Thyroid gland (tissue), 4 donors: ENCODE measurements at regions not wholly inside any gene's neighbourhood (a gene's known extent, or its start where the extent isn't known, plus 50 kb on each side); places are given as distances from the start of the nearest gene placed in this dataset.

Experiments used
- DNase-seq, 2 donors: peaks; one replicate each; pipeline ENCODE4 v3.0.0-alpha.2; 2019
- H3K27ac ChIP-seq, 3 donors: fragments of 200-600 bp; sonication (generic); 1 replicate in 2 of 3; 2 replicates in 1 of 3; pipeline ENCODE4 v1.5.1; 2016 to 2019; ENCODE audit warnings: mild to moderate bottlenecking in 1 of 3, moderate library complexity in 1 of 3
- H3K27me3 ChIP-seq: fragments of 200-600 bp; sonication (generic); one replicate; pipeline ENCODE4 v1.5.1; 2019
- H3K36me3 ChIP-seq, 2 donors: fragments of 200-600 bp; sonication (generic); one replicate each; pipeline ENCODE4 v1.5.1; 2016 to 2019
- H3K4me1 ChIP-seq, 2 donors: fragments of 200-600 bp; sonication (generic); one replicate each; pipeline ENCODE4 v1.5.1; 2017 to 2019
- H3K4me3 ChIP-seq, 3 donors: fragments of 200-600 bp; sonication (generic); replicated peaks in 1 of 3; 1 replicate in 2 of 3; 2 replicates in 1 of 3; pipeline ENCODE4 v1.5.1; 2016; ENCODE audit warnings: mild to moderate bottlenecking in 1 of 3
- H3K9me3 ChIP-seq: fragments of 200-600 bp; sonication (generic); one replicate; pipeline ENCODE4 v1.5.1; 2017
- POLR2A ChIP-seq, 2 donors: fragments of 450-650 bp; IDR thresholded peaks; one replicate each; pipeline ENCODE4 v1.6.1; 2017; ENCODE audit warnings: antibody characterized with exemption in 2 of 2, mild to moderate bottlenecking in 2 of 2, moderate library complexity in 1 of 2
- WGBS, 2 donors: methylation state at CpG; one replicate each; pipeline ENCODE4 v1.1.5; 2017; 5-methylcytosine and 5-hydroxymethylcytosine counted together
- intact Hi-C: fragments of 100-400 bp; cut with DNase I; formaldehyde crosslinking; loops from one replicate; pipeline ENCODE4 v1.15.1; 2023
- TF ChIP-seq, protein P1 (sequence below), 6 experiments: fragments of 200-600 bp in 3 of 6; fragments of 450-650 bp in 3 of 6; sonication (generic) in 3 of 6; IDR thresholded peaks; one replicate each; pipeline ENCODE4 v1.5.1; 2016 to 2019; ENCODE audit warnings: antibody characterized with exemption in 6 of 6, mild to moderate bottlenecking in 2 of 6, inconsistent platforms in 1 of 6, moderate library complexity in 1 of 6

DNA sequence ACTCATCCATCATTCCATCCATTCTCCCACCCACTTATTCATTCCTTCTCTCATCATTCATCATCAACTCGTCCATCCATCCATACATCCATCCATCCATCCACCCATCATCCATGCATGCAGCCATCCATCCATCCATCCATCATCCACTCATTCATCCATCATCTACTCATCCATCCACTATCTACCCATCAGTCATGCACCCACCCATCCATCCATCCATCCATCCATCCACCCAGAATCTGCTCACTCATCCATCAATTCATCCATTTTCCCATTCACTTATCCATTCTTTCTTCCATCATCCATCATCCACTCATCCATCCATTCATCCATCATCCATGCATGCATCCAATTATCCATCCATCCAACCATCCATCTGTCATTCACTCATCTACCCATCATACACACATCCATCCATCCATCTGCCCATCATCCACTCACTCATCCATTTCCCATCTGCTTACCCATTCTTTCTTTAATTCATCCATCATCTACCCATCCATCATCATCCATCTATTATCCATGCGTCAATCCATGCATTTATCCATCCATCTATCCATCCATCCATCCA lies 107.1 kb upstream of the WSCD2 start:
- H3K4me3 ChIP-seq = no peak overlapping the region
- 78 to 83% methylated on average over 2 of the region's 2 CpGs for WGBS, 2 donors

DNA sequence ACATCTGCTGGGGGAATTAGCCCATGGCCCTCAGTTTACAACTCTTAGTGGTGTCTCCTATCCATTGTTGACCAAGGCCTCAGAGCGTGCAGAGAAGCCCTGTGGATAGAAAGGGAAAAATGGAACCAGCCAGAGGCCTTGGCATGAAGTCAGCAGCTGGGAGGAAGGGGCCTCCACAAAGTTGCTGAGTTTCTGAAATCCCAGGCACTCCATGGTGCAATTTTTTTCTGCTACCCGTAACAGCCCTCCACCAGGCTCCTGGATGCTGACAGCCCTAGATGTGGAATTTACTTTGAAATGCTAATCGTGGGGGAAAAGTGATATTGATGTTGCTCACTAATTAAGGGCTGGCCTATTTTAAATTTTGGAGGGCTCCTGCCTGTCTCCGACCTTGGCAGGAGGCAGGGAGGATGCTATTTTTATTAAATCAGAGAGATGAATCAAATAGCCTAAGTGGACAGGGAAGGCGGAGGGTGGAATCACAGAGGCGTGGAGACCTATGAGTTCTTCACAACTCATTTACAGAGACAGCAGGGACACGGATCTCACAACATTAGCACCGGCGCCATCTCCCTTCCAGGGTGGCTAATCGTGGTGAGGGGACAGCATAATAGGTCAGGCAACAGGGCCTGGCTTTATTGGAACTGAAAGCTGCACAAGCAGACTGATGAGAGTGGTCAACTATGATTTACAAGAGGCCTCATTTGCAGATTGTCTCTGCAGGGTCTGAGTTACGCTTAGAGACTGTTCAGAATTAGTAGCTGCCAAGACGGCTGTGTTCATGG lies 99.8 kb upstream of the WSCD2 start:
- intact Hi-C loops = no loop called here
- no peak for TF ChIP-seq POLR2A (IDR thresholded peaks at IDR 0.05)
- no peaks in the 10 kb centered on the region for H3K9me3 ChIP-seq
- 51 to 61% methylated on average over 12 of the region's 12 CpGs for WGBS, 2 donors
- H3K4me1 ChIP-seq = no peaks in the 10 kb centered on the region
- DNase-seq = no peak
- H3K4me3 ChIP-seq = no peak overlapping the region
- H3K27me3 ChIP-seq = no peaks in the 10 kb centered on the region
- no peak overlapping the region for H3K27ac ChIP-seq
- H3K36me3 ChIP-seq = no peaks in the 10 kb centered on the region

More for the DNA sequence above, 107.1 kb upstream of the WSCD2 start:
- intact Hi-C loops = no loop called here
- no peak for TF ChIP-seq POLR2A (IDR thresholded peaks at IDR 0.05)
- TF ChIP-seq, protein P1, sequence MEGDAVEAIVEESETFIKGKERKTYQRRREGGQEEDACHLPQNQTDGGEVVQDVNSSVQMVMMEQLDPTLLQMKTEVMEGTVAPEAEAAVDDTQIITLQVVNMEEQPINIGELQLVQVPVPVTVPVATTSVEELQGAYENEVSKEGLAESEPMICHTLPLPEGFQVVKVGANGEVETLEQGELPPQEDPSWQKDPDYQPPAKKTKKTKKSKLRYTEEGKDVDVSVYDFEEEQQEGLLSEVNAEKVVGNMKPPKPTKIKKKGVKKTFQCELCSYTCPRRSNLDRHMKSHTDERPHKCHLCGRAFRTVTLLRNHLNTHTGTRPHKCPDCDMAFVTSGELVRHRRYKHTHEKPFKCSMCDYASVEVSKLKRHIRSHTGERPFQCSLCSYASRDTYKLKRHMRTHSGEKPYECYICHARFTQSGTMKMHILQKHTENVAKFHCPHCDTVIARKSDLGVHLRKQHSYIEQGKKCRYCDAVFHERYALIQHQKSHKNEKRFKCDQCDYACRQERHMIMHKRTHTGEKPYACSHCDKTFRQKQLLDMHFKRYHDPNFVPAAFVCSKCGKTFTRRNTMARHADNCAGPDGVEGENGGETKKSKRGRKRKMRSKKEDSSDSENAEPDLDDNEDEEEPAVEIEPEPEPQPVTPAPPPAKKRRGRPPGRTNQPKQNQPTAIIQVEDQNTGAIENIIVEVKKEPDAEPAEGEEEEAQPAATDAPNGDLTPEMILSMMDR (IDR thresholded peaks at IDR 0.05) = no peak
- no peaks in the 10 kb centered on the region for H3K9me3 ChIP-seq
- H3K4me1 ChIP-seq = no peaks in the 10 kb centered on the region
- H3K27ac ChIP-seq = no peak overlapping the region
- DNase-seq = no peak
- H3K27me3 ChIP-seq = no peaks in the 10 kb centered on the region
- no peaks in the 10 kb centered on the region for H3K36me3 ChIP-seq

DNA sequence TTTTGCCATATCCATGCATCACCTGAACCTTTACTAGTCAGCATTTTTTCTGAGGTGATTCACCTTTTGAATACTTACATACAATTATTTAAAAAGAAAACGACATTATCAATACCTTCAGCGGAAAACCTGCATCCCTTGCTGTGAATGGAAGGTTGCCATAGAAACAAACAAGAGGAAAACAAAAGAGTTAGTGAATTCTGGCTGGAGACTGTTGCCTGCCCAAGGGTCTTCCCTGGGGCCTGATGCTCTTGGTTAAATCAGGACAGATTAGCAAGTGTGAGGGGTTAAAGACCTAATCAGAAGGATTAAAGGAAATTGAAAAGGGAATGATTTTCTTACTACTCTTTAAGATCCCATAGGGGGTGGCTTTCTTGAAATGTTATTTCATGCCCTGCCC lies 96.0 kb upstream of the WSCD2 start:
- Histone ChIP-seq H3K9me3 (no peaks in the 10 kb centered on the region), H3K4me3 (no peak overlapping the region), H3K27ac (no peak overlapping the region), H3K4me1 (no peaks in the 10 kb centered on the region), H3K27me3 (no peaks in the 10 kb centered on the region), H3K36me3 (no peaks in the 10 kb centered on the region)
- intact Hi-C loops = no loop called here
- 45 to 67% methylated on average over 2 of the region's 2 CpGs for WGBS, 2 donors
- DNase-seq = no peak
- TF ChIP-seq, protein P1 (IDR thresholded peaks at IDR 0.05) = no peak
- TF ChIP-seq POLR2A (IDR thresholded peaks at IDR 0.05) = no peak

DNA sequence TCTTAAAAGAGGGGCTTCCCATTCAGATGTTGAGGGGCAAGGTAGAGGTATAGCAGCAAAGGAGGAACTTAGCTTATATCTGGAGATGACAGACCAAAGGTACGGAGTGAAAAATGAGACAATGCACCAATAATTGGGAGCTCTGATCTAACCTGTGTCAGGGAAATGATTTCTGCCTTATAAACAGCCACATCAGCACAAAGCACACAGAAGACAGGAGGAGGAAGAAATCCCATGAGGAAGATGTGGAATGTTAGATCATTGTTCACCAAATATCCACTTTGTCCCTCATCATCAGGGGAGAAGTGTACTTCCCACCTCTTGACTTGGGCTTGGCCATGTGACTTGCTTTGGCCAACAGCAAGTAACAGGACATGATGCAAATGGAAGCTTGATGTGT lies 93.7 kb upstream of the WSCD2 start:
- Histone ChIP-seq H3K36me3 (no peaks in the 10 kb centered on the region), H3K27me3 (no peaks in the 10 kb centered on the region), H3K4me3 (no peak overlapping the region), H3K4me1 (no peaks in the 10 kb centered on the region), H3K27ac (no peak overlapping the region), H3K9me3 (no peaks in the 10 kb centered on the region)
- intact Hi-C loops = no loop called here
- DNase-seq = no peak
- 71 to 95% methylated on average over 1 of the region's 1 CpG for WGBS, 2 donors
- TF ChIP-seq POLR2A (IDR thresholded peaks at IDR 0.05) = no peak
- TF ChIP-seq, protein P1 (IDR thresholded peaks at IDR 0.05) = no peak

DNA sequence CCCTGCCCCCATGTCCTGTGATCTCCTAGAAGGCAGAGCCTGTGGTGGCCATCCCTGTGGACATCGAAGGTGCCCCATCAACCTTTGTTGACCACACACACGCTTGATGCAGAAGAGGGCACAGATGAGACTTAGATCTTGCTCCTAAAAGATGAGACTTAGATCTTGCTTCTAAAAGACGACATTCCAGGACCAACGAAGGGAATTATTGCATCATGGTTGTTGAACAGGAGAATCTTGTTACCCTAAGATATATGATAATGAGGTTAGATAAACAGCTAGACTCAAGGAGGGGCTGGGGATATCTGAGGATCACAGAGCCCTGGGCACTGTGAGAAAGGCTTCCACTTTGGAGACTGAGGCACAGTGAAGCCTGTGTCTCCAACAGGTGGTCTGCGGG lies 91.1 kb upstream of the WSCD2 start:
- DNase-seq = no peak
- Histone ChIP-seq H3K27ac (no peak overlapping the region), H3K27me3 (no peaks in the 10 kb centered on the region), H3K4me3 (no peak overlapping the region), H3K9me3 (no peaks in the 10 kb centered on the region), H3K4me1 (peaks cover 0 to 5% of the 10 kb centered on the region in 2 donors), H3K36me3 (no peaks in the 10 kb centered on the region)
- intact Hi-C loops = no loop called here
- no peak for TF ChIP-seq POLR2A (IDR thresholded peaks at IDR 0.05)
- TF ChIP-seq, protein P1 (IDR thresholded peaks at IDR 0.05) = no peak
- 79 to 88% methylated on average over 5 of the region's 5 CpGs for WGBS, 2 donors
